ENCODE measurements at regions not wholly inside any gene's neighbourhood (a gene's known extent, or its start where the extent isn't known, plus 50 kb on each side); places are given as distances from the start of the nearest gene placed in this dataset.
"Not testable (repeated sequence)": the region's sequence is repeated elsewhere in the genome, so short reads cannot be mapped to it uniquely, and the experiment has no call there.

DNA sequence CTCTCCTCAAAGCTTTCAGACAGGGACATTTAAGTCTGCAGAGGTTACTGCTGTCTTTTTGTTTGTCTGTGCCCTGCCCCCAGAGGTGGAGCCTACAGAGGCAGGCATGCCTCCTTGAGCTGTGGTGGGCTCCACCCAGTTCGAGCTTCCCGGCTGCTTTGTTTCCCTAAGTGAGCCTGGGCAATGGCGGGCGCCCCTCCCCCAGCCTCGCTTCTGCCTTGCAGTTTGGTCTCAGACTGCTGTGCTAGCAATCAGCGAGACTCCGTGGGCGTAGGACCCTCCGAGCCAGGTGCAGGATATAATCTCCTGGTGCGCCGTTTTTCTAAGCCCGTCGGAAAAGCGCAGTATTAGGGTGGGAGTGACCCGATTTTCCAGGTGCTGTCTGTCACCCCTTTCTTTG lies 78.7 kb downstream of the DYNAP start:
- TF ChIP-seq, protein P1, sequence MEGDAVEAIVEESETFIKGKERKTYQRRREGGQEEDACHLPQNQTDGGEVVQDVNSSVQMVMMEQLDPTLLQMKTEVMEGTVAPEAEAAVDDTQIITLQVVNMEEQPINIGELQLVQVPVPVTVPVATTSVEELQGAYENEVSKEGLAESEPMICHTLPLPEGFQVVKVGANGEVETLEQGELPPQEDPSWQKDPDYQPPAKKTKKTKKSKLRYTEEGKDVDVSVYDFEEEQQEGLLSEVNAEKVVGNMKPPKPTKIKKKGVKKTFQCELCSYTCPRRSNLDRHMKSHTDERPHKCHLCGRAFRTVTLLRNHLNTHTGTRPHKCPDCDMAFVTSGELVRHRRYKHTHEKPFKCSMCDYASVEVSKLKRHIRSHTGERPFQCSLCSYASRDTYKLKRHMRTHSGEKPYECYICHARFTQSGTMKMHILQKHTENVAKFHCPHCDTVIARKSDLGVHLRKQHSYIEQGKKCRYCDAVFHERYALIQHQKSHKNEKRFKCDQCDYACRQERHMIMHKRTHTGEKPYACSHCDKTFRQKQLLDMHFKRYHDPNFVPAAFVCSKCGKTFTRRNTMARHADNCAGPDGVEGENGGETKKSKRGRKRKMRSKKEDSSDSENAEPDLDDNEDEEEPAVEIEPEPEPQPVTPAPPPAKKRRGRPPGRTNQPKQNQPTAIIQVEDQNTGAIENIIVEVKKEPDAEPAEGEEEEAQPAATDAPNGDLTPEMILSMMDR (IDR thresholded peaks at IDR 0.05): not testable (repeated sequence)
- not testable (repeated sequence) for TF ChIP-seq POLR2A (IDR thresholded peaks at IDR 0.05)

Measured in testis (tissue), 2 donors.